Fibroblast of lung (primary cell): ENCODE measurements at regions not wholly inside any gene's neighbourhood (a gene's known extent, or its start where the extent isn't known, plus 50 kb on each side); places are given as distances from the start of the nearest gene placed in this dataset.

Experiments used
- CTCF ChIP-seq, 2 donors: IDR thresholded peaks in 1 of 2; conservative IDR thresholded peaks in 1 of 2; 1 replicate in 1 of 2; 2 replicates in 1 of 2; pipeline ENCODE4 v1.5.1; 2011 to 2012; ENCODE audit warnings: low read length in 2 of 2, control low read depth in 1 of 2, inconsistent platforms in 1 of 2, low read depth in 1 of 2, mild to moderate bottlenecking in 1 of 2
- EZH2 ChIP-seq: IDR thresholded peaks from 2 replicates; pipeline ENCODE4 v1.5.1; 2012; ENCODE audit warnings: low read length, control low read depth, mild to moderate bottlenecking; ENCODE audit errors: missing control alignments

- no peak for TF ChIP-seq CTCF (conservative IDR thresholded peaks at IDR 0.05 in 1 of 2, IDR thresholded peaks at IDR 0.05 in 1 of 2; ENCODE audit: low read depth in 1 of 2, low read length in 2 of 2)
- no peak for TF ChIP-seq EZH2
Measured at GRCh38 chr5:104053353-104053649, 490.7 kb upstream of the NUDT12 start.
